ENCODE measurements at regions not wholly inside any gene's neighbourhood (a gene's known extent, or its start where the extent isn't known, plus 50 kb on each side); places are given as distances from the start of the nearest gene placed in this dataset.

DNA sequence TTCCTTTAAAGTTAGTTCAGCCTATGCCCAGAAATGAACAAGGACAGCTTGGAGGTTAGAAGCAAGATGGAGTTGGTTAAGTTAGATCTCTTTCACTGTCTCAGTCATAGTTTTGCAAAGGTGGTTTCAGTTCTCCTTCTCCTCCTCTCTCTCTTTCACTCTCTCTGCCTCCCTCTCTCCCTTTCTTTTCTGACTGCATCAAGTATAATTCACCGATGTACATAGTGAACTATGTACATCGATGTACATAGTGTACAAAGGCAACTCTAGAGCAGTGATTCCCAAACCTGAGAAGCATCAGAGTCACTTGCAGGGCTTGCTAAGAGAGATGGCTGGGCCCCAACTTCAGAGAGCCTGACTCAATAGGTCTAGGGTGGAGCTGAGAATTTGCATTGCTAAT lies 1259.7 kb downstream of the TYW1 start:
- TF ChIP-seq, protein P1, sequence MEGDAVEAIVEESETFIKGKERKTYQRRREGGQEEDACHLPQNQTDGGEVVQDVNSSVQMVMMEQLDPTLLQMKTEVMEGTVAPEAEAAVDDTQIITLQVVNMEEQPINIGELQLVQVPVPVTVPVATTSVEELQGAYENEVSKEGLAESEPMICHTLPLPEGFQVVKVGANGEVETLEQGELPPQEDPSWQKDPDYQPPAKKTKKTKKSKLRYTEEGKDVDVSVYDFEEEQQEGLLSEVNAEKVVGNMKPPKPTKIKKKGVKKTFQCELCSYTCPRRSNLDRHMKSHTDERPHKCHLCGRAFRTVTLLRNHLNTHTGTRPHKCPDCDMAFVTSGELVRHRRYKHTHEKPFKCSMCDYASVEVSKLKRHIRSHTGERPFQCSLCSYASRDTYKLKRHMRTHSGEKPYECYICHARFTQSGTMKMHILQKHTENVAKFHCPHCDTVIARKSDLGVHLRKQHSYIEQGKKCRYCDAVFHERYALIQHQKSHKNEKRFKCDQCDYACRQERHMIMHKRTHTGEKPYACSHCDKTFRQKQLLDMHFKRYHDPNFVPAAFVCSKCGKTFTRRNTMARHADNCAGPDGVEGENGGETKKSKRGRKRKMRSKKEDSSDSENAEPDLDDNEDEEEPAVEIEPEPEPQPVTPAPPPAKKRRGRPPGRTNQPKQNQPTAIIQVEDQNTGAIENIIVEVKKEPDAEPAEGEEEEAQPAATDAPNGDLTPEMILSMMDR (IDR thresholded peaks at IDR 0.05; ENCODE audit: insufficient read depth, low read depth, low read length) = no peak
- TF ChIP-seq EZH2 (IDR thresholded peaks at IDR 0.05; ENCODE audit: insufficient read depth, low read length) = no peak

Data from astrocyte (in vitro differentiated cells and primary cell).